ENCODE measurements at regions not wholly inside any gene's neighbourhood (a gene's known extent, or its start where the extent isn't known, plus 50 kb on each side); places are given as distances from the start of the nearest gene placed in this dataset.
"Not testable (repeated sequence)": the region's sequence is repeated elsewhere in the genome, so short reads cannot be mapped to it uniquely, and the experiment has no call there.

- Histone ChIP-seq H2AFZ (ENCODE audit: low read length) (no peak overlapping the region), H3K9me2 (replicated peaks; ENCODE audit: low read depth, low read length) (no peaks in the 10 kb centered on the region), H3K9me3 (ENCODE audit: insufficient read depth, low read depth, low read length) (no peaks in the 10 kb centered on the region), H4K20me1 (ENCODE audit: insufficient read depth, low read length, poor library complexity, severe bottlenecking) (no peaks in the 10 kb centered on the region), H3K4me2 (ENCODE audit: low read depth, low read length, poor library complexity, severe bottlenecking) (no peak overlapping the region), H3K27me3 (ENCODE audit: insufficient read depth, low read length, poor library complexity, severe bottlenecking) (no peaks in the 10 kb centered on the region), H3K9ac (ENCODE audit: low read depth, low read length, poor library complexity, severe bottlenecking) (no peak overlapping the region), H3K4me3 (ENCODE audit: low read length, poor library complexity, severe bottlenecking) (no peak overlapping the region), H3K4me1 (ENCODE audit: insufficient read depth, low read length, poor library complexity, severe bottlenecking) (no peaks in the 10 kb centered on the region), H3K79me2 (ENCODE audit: insufficient read depth, low read length) (no peaks in the 10 kb centered on the region), H3F3A (ENCODE audit: low read depth) (no peaks in the 10 kb centered on the region), H3K36me3 (ENCODE audit: insufficient read depth, low read length) (no peaks in the 10 kb centered on the region)
- TF ChIP-seq EZH2phosphoT487 (IDR thresholded peaks at IDR 0.05; ENCODE audit: borderline replicate concordance) (no peak), CTCF (conservative IDR thresholded peaks at IDR 0.05; ENCODE audit: low read length) (no peak)
Observed at GRCh38 chr3:173214576-173214975, 73.5 kb upstream of the SPATA16 start.

GRCh38 chr3:173199568-173199967 is 58.5 kb upstream of the SPATA16 start:
- TF ChIP-seq EZH2phosphoT487 (IDR thresholded peaks at IDR 0.05; ENCODE audit: borderline replicate concordance) = no peak
- TF ChIP-seq CTCF (conservative IDR thresholded peaks at IDR 0.05; ENCODE audit: low read length) = no peak
- H3K4me2 ChIP-seq (ENCODE audit: low read depth, low read length, poor library complexity, severe bottlenecking) = no peak overlapping the region
- H3K9me3 ChIP-seq (ENCODE audit: insufficient read depth, low read depth, low read length) = no peaks in the 10 kb centered on the region
- no peaks in the 10 kb centered on the region for H3K4me1 ChIP-seq (ENCODE audit: insufficient read depth, low read length, poor library complexity, severe bottlenecking)
- no peaks in the 10 kb centered on the region for H4K20me1 ChIP-seq (ENCODE audit: insufficient read depth, low read length, poor library complexity, severe bottlenecking)
- H3K36me3 ChIP-seq (ENCODE audit: insufficient read depth, low read length) = no peaks in the 10 kb centered on the region
- H3K9me2 ChIP-seq (replicated peaks; ENCODE audit: low read depth, low read length) = no peaks in the 10 kb centered on the region
- H3F3A ChIP-seq (ENCODE audit: low read depth) = no peaks in the 10 kb centered on the region
- no peak overlapping the region for H3K9ac ChIP-seq (ENCODE audit: low read depth, low read length, poor library complexity, severe bottlenecking)
- no peaks in the 10 kb centered on the region for H3K27me3 ChIP-seq (ENCODE audit: insufficient read depth, low read length, poor library complexity, severe bottlenecking)
- H2AFZ ChIP-seq (ENCODE audit: low read length) = no peak overlapping the region
- no peak overlapping the region for H3K4me3 ChIP-seq (ENCODE audit: low read length, poor library complexity, severe bottlenecking)
- no peaks in the 10 kb centered on the region for H3K79me2 ChIP-seq (ENCODE audit: insufficient read depth, low read length)

- H3K9ac ChIP-seq (ENCODE audit: low read depth, low read length, poor library complexity, severe bottlenecking); H3K27me3 ChIP-seq (ENCODE audit: insufficient read depth, low read length, poor library complexity, severe bottlenecking); H3K9me3 ChIP-seq (ENCODE audit: insufficient read depth, low read depth, low read length); H3K4me1 ChIP-seq (ENCODE audit: insufficient read depth, low read length, poor library complexity, severe bottlenecking); H3K9me2 ChIP-seq (replicated peaks; ENCODE audit: low read depth, low read length); H3K4me3 ChIP-seq (ENCODE audit: low read length, poor library complexity, severe bottlenecking); H2AFZ ChIP-seq (ENCODE audit: low read length); H3K79me2 ChIP-seq (ENCODE audit: insufficient read depth, low read length); H4K20me1 ChIP-seq (ENCODE audit: insufficient read depth, low read length, poor library complexity, severe bottlenecking); H3K4me2 ChIP-seq (ENCODE audit: low read depth, low read length, poor library complexity, severe bottlenecking); H3F3A ChIP-seq (ENCODE audit: low read depth); H3K36me3 ChIP-seq (ENCODE audit: insufficient read depth, low read length): not testable (repeated sequence)
Observed at GRCh38 chr3:173194868-173195267, 53.8 kb upstream of the SPATA16 start.

GRCh38 chr3:173191611-173192010 is 50.6 kb upstream of the SPATA16 start:
- Histone ChIP-seq H3K9ac (ENCODE audit: low read depth, low read length, poor library complexity, severe bottlenecking) (no peak overlapping the region), H3K4me3 (ENCODE audit: low read length, poor library complexity, severe bottlenecking) (no peak overlapping the region), H3K9me2 (replicated peaks; ENCODE audit: low read depth, low read length) (no peaks in the 10 kb centered on the region), H3K27me3 (ENCODE audit: insufficient read depth, low read length, poor library complexity, severe bottlenecking) (no peaks in the 10 kb centered on the region), H3K36me3 (ENCODE audit: insufficient read depth, low read length) (no peaks in the 10 kb centered on the region), H2AFZ (ENCODE audit: low read length) (no peak overlapping the region), H3K9me3 (ENCODE audit: insufficient read depth, low read depth, low read length) (no peaks in the 10 kb centered on the region), H3K4me1 (ENCODE audit: insufficient read depth, low read length, poor library complexity, severe bottlenecking) (no peaks in the 10 kb centered on the region), H3F3A (ENCODE audit: low read depth) (no peaks in the 10 kb centered on the region), H3K79me2 (ENCODE audit: insufficient read depth, low read length) (no peaks in the 10 kb centered on the region), H3K4me2 (ENCODE audit: low read depth, low read length, poor library complexity, severe bottlenecking) (no peak overlapping the region), H4K20me1 (ENCODE audit: insufficient read depth, low read length, poor library complexity, severe bottlenecking) (no peaks in the 10 kb centered on the region)
- no peak for TF ChIP-seq CTCF (conservative IDR thresholded peaks at IDR 0.05; ENCODE audit: low read length)
- TF ChIP-seq EZH2phosphoT487 (IDR thresholded peaks at IDR 0.05; ENCODE audit: borderline replicate concordance) = no peak
